IMR-90 (cell line): ENCODE measurements at regions not wholly inside any gene's neighbourhood (a gene's known extent, or its start where the extent isn't known, plus 50 kb on each side); places are given as distances from the start of the nearest gene placed in this dataset.

Source experiments
- ATAC-seq: fragments of 200-7000 bp; cut with Tn5 transposase; 2 replicates; pipeline ENCODE4 v1.9.1; 2020; ENCODE audit warnings: low read depth, mild to moderate bottlenecking, moderate library complexity
- BruUV-seq: library from RNA; stranded (reverse); fragments of 400-500 nt; replicated peaks from 2 replicates; lab custom pipeline; 2021; lab: Mats Ljungman, UMichigan
- CTCF ChIA-PET: fragments of 300-600 bp; formaldehyde crosslinking; extraction: SDS; loops from one replicate; lab custom pipeline; 2021; ENCODE audit warnings: antibody characterized with exemption; lab: Yijun Ruan, JAX
- POLR2A ChIA-PET: fragments of 300-600 bp; sonication (Branson Sonifier 250); formaldehyde crosslinking; loops from one replicate; lab custom pipeline; 2022; ENCODE audit warnings: antibody characterized with exemption; ENCODE audit not compliant: unreplicated experiment; lab: Charles Lee
- DNase-seq: peaks from one replicate; pipeline ENCODE4 v3.0.0; 2013
- H2AFZ ChIP-seq: replicated peaks from 2 replicates; pipeline ENCODE3; 2013; ENCODE audit warnings: low read length, mild to moderate bottlenecking; ENCODE audit not compliant: poor library complexity
- H2AK5ac ChIP-seq: 2 replicates; pipeline ENCODE4 v1.6.1; 2013; ENCODE audit warnings: low read depth, low read length, inconsistent platforms
- H2AK9ac ChIP-seq: replicated peaks from 2 replicates; pipeline ENCODE3; 2013; ENCODE audit warnings: mild to moderate bottlenecking, low read depth, low read length, moderate library complexity; ENCODE audit not compliant: poor library complexity
- H2BK120ac ChIP-seq: 2 replicates; pipeline ENCODE4 v1.6.1; 2013; ENCODE audit warnings: low read depth, low read length, inconsistent platforms
- H2BK15ac ChIP-seq: 3 replicates; pipeline ENCODE4 v1.6.1; 2013; ENCODE audit warnings: low read depth, low read length, inconsistent platforms
- H2BK20ac ChIP-seq: 2 replicates; pipeline ENCODE4 v1.6.1; 2013; ENCODE audit warnings: low read depth, mild to moderate bottlenecking, inconsistent platforms, low read length, moderate library complexity
- H2BK5ac ChIP-seq: 2 replicates; pipeline ENCODE4 v1.6.1; 2013; ENCODE audit warnings: mild to moderate bottlenecking, low read depth, low read length, inconsistent platforms; ENCODE audit not compliant: poor library complexity, severe bottlenecking
- H3K14ac ChIP-seq: replicated peaks from 2 replicates; pipeline ENCODE4 v1.6.1; 2013; ENCODE audit warnings: low read depth, low read length, inconsistent platforms
- H3K18ac ChIP-seq: 2 replicates; pipeline ENCODE4 v1.6.1; 2013; ENCODE audit warnings: low read depth, low read length, control low read depth
- H3K23ac ChIP-seq: 2 replicates; pipeline ENCODE4 v1.6.1; 2013; ENCODE audit warnings: low read depth, low read length, inconsistent platforms
- H3K27ac ChIP-seq: 2 replicates; pipeline ENCODE4 v1.5.1; 2013; ENCODE audit warnings: mild to moderate bottlenecking, control low read depth, low read length; ENCODE audit not compliant: insufficient read depth
- H3K27me3 ChIP-seq: 2 replicates; pipeline ENCODE4 v1.6.1; 2013; ENCODE audit warnings: low read length; ENCODE audit not compliant: control insufficient read depth, insufficient read depth
- H3K36me3 ChIP-seq: 2 replicates; pipeline ENCODE4 v1.6.1; 2013; ENCODE audit warnings: low read length, mixed read lengths; ENCODE audit not compliant: control insufficient read depth, insufficient read depth
- H3K4ac ChIP-seq: 2 replicates; pipeline ENCODE4 v1.6.1; 2013; ENCODE audit warnings: low read depth, low read length, inconsistent platforms
- H3K4me1 ChIP-seq: 2 replicates; pipeline ENCODE4 v1.6.1; 2013; ENCODE audit warnings: low read length, mixed read lengths; ENCODE audit not compliant: control insufficient read depth, insufficient read depth
- H3K4me2 ChIP-seq: 2 replicates; pipeline ENCODE4 v1.6.1; 2013; ENCODE audit warnings: low read depth, mild to moderate bottlenecking, control low read depth, low read length, moderate library complexity
- H3K4me3 ChIP-seq: 2 replicates; pipeline ENCODE4 v1.5.1; 2013; ENCODE audit warnings: low read depth, mild to moderate bottlenecking, control low read depth, low read length, moderate library complexity; ENCODE audit not compliant: insufficient read depth
- H3K56ac ChIP-seq: 2 replicates; pipeline ENCODE4 v1.6.1; 2013; ENCODE audit warnings: low read length, inconsistent platforms; ENCODE audit not compliant: insufficient read depth; ENCODE audit errors: extremely low read depth
- H3K79me1 ChIP-seq, 2 experiments: 2 replicates each; pipeline ENCODE4 v1.6.1; 2013; ENCODE audit warnings: low read length in 2 of 2, inconsistent platforms in 1 of 2, low read depth in 1 of 2
- H3K9ac ChIP-seq: 2 replicates; pipeline ENCODE4 v1.6.1; 2013; ENCODE audit warnings: low read depth, low read length, control low read depth
- H3K9me1 ChIP-seq: 2 replicates; pipeline ENCODE4 v1.6.1; 2013; ENCODE audit warnings: low read length, inconsistent platforms; ENCODE audit not compliant: insufficient read depth
- H3K9me3 ChIP-seq: 2 replicates; pipeline ENCODE4 v1.6.1; 2013; ENCODE audit warnings: low read length; ENCODE audit not compliant: control insufficient read depth, insufficient read depth
- H4K20me1 ChIP-seq: 2 replicates; pipeline ENCODE4 v1.6.1; 2013; ENCODE audit warnings: low read length, inconsistent platforms; ENCODE audit not compliant: insufficient read depth
- H4K5ac ChIP-seq: 2 replicates; pipeline ENCODE4 v1.6.1; 2013; ENCODE audit warnings: mild to moderate bottlenecking, low read depth, low read length, control low read depth
- H4K8ac ChIP-seq, 2 experiments: 2 replicates each; pipeline ENCODE4 v1.6.1; 2013; ENCODE audit warnings: low read depth in 2 of 2, low read length in 2 of 2, control low read depth in 1 of 2, inconsistent platforms in 1 of 2
- H4K91ac ChIP-seq: 2 replicates; pipeline ENCODE4 v1.6.1; 2013; ENCODE audit warnings: low read depth, low read length, inconsistent platforms; ENCODE audit not compliant: insufficient read depth
- CEBPB ChIP-seq: IDR thresholded peaks from 2 replicates; pipeline ENCODE4 v1.6.1; 2012; ENCODE audit warnings: low read depth, low read length, improper control_type of control experiment
- MAFK ChIP-seq: IDR thresholded peaks from 2 replicates; pipeline ENCODE4 v1.6.1; 2012; ENCODE audit warnings: low read depth, low read length, improper control_type of control experiment
- MAZ ChIP-seq: IDR thresholded peaks from 2 replicates; pipeline ENCODE4 v1.6.1; 2012; ENCODE audit warnings: low read depth, mild to moderate bottlenecking, low read length, improper control_type of control experiment, moderate library complexity, borderline replicate concordance
- POLR2A ChIP-seq: IDR thresholded peaks from 2 replicates; pipeline ENCODE4 v1.6.1; 2012; ENCODE audit warnings: mild to moderate bottlenecking, low read depth, low read length
- RCOR1 ChIP-seq: IDR thresholded peaks from 2 replicates; pipeline ENCODE4 v1.6.1; 2012; ENCODE audit warnings: mild to moderate bottlenecking, low read length, improper control_type of control experiment; ENCODE audit not compliant: insufficient replicate concordance
- RFX5 ChIP-seq: IDR thresholded peaks from 2 replicates; pipeline ENCODE4 v1.8.0; 2012; ENCODE audit warnings: low read depth, mild to moderate bottlenecking, low read length, moderate library complexity
- WGBS, 2 experiments: methylation state at CpG; one replicate each; pipeline versions ENCODE4 v1.1.5 to v1.1.7; 2013; ENCODE audit warnings: missing lambda C conversion rate in 2 of 2; ENCODE audit not compliant: insufficient read length in 1 of 2; ENCODE audit errors: extremely low coverage in 2 of 2; 5-methylcytosine and 5-hydroxymethylcytosine counted together
- dilution Hi-C: fragments of 300-500 bp; cut with HindIII; formaldehyde crosslinking; loops from one replicate; pipeline ENCODE4 v1.14.3; 2018; ENCODE audit warnings: low sequenced_read_pairs; ENCODE audit not compliant: unreplicated experiment
- in situ Hi-C: fragments of 300-500 bp; cut with MboI; formaldehyde crosslinking; loops from 3 replicates; pipeline ENCODE4 v1.14.3; 2019; ENCODE audit warnings: low sequenced_read_pairs, inconsistent platforms, mixed read lengths
- intact Hi-C: fragments of 100-400 bp; cut with micrococcal nuclease; formaldehyde crosslinking; loops from 2 replicates; pipeline ENCODE4 v1.10.0; 2022

DNA sequence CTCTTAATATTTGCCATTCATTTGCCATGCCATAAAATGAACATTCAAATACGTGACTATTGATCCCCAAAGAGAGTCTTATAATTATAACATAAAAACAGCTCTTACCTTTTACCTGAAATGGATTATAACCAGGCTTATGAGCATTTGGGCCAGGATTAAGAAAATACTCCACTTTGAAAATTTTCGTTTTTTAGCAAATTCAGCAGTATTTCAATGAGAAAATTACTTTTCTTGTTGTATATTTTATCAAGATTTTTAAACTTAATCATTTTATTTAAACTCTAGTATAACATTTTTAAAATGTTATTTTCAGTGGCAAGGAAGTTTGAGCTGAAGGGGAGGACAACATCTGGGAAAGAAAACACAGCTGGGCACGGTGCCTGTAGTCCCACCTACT, 59.0 kb upstream of the RAPGEF2 start:
- H3K4ac ChIP-seq, result no peak overlapping the region
- in situ Hi-C loops, result no loop called here
- H3K18ac ChIP-seq, result no peak overlapping the region
- H2BK20ac ChIP-seq, result no peak overlapping the region
- H4K5ac ChIP-seq, result no peak overlapping the region
- H3K27me3 ChIP-seq, result peaks cover 8% of the 10 kb centered on the region
- intact Hi-C loops, result no loop called here
- H2AFZ ChIP-seq, result no peak overlapping the region
- BruUV-seq, result no TSS peak
- no peak overlapping the region for H2AK9ac ChIP-seq
- TF ChIP-seq RCOR1, result no peak
- peak; percentile 70 for TF ChIP-seq MAFK
- no peak for TF ChIP-seq CEBPB
- TF ChIP-seq RFX5, result no peak
- no peak for TF ChIP-seq MAZ
- no peak for TF ChIP-seq POLR2A
- CTCF ChIA-PET, result interaction anchor here (1.0 kb wide), 1 partner anchor 19 kb away, joined by 3 read pairs; no protein-coding TSS in a partner anchor
- no peaks in the 10 kb centered on the region for H3K79me1 ChIP-seq
- no peak overlapping the region for H3K9ac ChIP-seq
- H2BK120ac ChIP-seq, result no peak overlapping the region
- H4K20me1 ChIP-seq, result no peaks in the 10 kb centered on the region
- H2BK15ac ChIP-seq, result no peak overlapping the region
- 86% methylated on average over 1 of the region's 3 CpGs; no CpG with 5 or more reads in 1 of the 2 experiments for WGBS, 2 experiments
- no peak overlapping the region for H2BK5ac ChIP-seq
- H2AK5ac ChIP-seq, result no peak overlapping the region
- ATAC-seq, result no peak
- no peak overlapping the region for H3K23ac ChIP-seq
- DNase-seq, result no peak
- H3K9me3 ChIP-seq, result no peaks in the 10 kb centered on the region
- H3K14ac ChIP-seq, result no peak overlapping the region
- H3K36me3 ChIP-seq, result no peaks in the 10 kb centered on the region
- no peak overlapping the region for H3K56ac ChIP-seq
- POLR2A ChIA-PET, result no interaction called here
- no peak overlapping the region for H3K27ac ChIP-seq
- no peak overlapping the region for H3K4me3 ChIP-seq
- H4K91ac ChIP-seq, result no peak overlapping the region
- no peaks in the 10 kb centered on the region for H3K9me1 ChIP-seq
- H3K4me2 ChIP-seq, result no peak overlapping the region
- no peaks in the 10 kb centered on the region for H3K4me1 ChIP-seq
- no peak overlapping the region for H4K8ac ChIP-seq
- dilution Hi-C loops, result no loop called here
